GM23338 (cell line): ENCODE measurements at regions not wholly inside any gene's neighbourhood (a gene's known extent, or its start where the extent isn't known, plus 50 kb on each side); places are given as distances from the start of the nearest gene placed in this dataset.
"Not testable (repeated sequence)": the region's sequence is repeated elsewhere in the genome, so short reads cannot be mapped to it uniquely, and the experiment has no call there.

Experiments used
- ATAC-seq: fragments of 200-7000 bp; cut with Tn5 transposase; 3 replicates; pipeline ENCODE4 v1.9.1; 2020
- DNase-seq: peaks from one replicate; pipeline ENCODE4 v3.0.0-alpha.2; 2015; ENCODE audit warnings: low spot score
- H2AFZ ChIP-seq: fragments of 200-600 bp; sonication (generic); 2 replicates; pipeline ENCODE4 v1.8.0; 2016; ENCODE audit warnings: antibody characterized with exemption, mild to moderate bottlenecking, moderate library complexity
- H3F3A ChIP-seq: fragments of 200-600 bp; sonication (generic); replicated peaks from 2 replicates; pipeline ENCODE4 v1.8.0; 2017; ENCODE audit warnings: antibody characterized with exemption, mixed run types, low read depth
- H3K27ac ChIP-seq: fragments of 200-600 bp; sonication (generic); 2 replicates; pipeline ENCODE4 v1.6.1; 2016; ENCODE audit warnings: low read depth
- H3K27me3 ChIP-seq: fragments of 200-600 bp; sonication (generic); 2 replicates; pipeline ENCODE4 v1.8.0; 2016; ENCODE audit warnings: mild to moderate bottlenecking, mixed run types, moderate library complexity; ENCODE audit not compliant: insufficient read depth
- H3K36me3 ChIP-seq: fragments of 200-600 bp; sonication (generic); 2 replicates; pipeline ENCODE4 v1.8.0; 2016; ENCODE audit warnings: mild to moderate bottlenecking; ENCODE audit not compliant: insufficient read depth
- H3K4me1 ChIP-seq: fragments of 200-600 bp; sonication (generic); 2 replicates; pipeline ENCODE4 v1.8.0; 2016; ENCODE audit warnings: mild to moderate bottlenecking, moderate library complexity; ENCODE audit not compliant: insufficient read depth
- H3K4me2 ChIP-seq: fragments of 200-600 bp; sonication (generic); 2 replicates; pipeline ENCODE4 v1.7.1; 2017; ENCODE audit warnings: mixed run types
- H3K4me3 ChIP-seq: fragments of 200-600 bp; sonication (generic); 2 replicates; pipeline ENCODE4 v1.6.1; 2016; ENCODE audit warnings: mixed run types
- H3K79me2 ChIP-seq: fragments of 200-600 bp; sonication (generic); replicated peaks from 2 replicates; pipeline ENCODE4 v1.8.0; 2017; ENCODE audit warnings: mild to moderate bottlenecking; ENCODE audit not compliant: insufficient read depth
- H3K9me2 ChIP-seq: fragments of 200-600 bp; sonication (generic); 2 replicates; pipeline ENCODE4 v1.8.0; 2017; ENCODE audit not compliant: insufficient read depth
- H4K20me1 ChIP-seq: fragments of 200-600 bp; sonication (generic); replicated peaks from 2 replicates; pipeline ENCODE4 v1.8.0; 2017; ENCODE audit warnings: mild to moderate bottlenecking; ENCODE audit not compliant: insufficient read depth
- H3K27ac Mint-ChIP-seq: 2 replicates; pipeline ENCODE4 v1.8.0; 2020; ENCODE audit warnings: inconsistent platforms, mild to moderate bottlenecking, moderate library complexity, mixed read lengths
- H3K27me3 Mint-ChIP-seq: 3 replicates; pipeline ENCODE4 v1.8.0; 2022; ENCODE audit warnings: low read depth, mild to moderate bottlenecking, moderate library complexity, mixed read lengths, inconsistent platforms; ENCODE audit not compliant: insufficient read depth, poor library complexity
- H3K36me3 Mint-ChIP-seq: 3 replicates; pipeline ENCODE4 v1.8.0; 2021; ENCODE audit warnings: low read depth, mild to moderate bottlenecking, inconsistent platforms, moderate library complexity, mixed read lengths
- H3K4me1 Mint-ChIP-seq: 3 replicates; pipeline ENCODE4 v1.8.0; 2020; ENCODE audit warnings: mild to moderate bottlenecking, inconsistent platforms, mixed read lengths
- H3K4me3 Mint-ChIP-seq: 3 replicates; pipeline ENCODE4 v1.8.0; 2021; ENCODE audit warnings: moderate library complexity, mild to moderate bottlenecking, inconsistent platforms, mixed read lengths
- H3K9me3 Mint-ChIP-seq: 3 replicates; pipeline ENCODE4 v1.8.0; 2020; ENCODE audit warnings: moderate library complexity, mild to moderate bottlenecking, inconsistent platforms, mixed read lengths
- EZH2 ChIP-seq: fragments of 200-600 bp; sonication (generic); IDR thresholded peaks from one replicate; pipeline ENCODE4 v1.8.0; 2017; ENCODE audit warnings: antibody characterized with exemption, mild to moderate bottlenecking, low read depth; ENCODE audit not compliant: unreplicated experiment
- EZH2phosphoT487 ChIP-seq: fragments of 200-600 bp; sonication (generic); IDR thresholded peaks from one replicate; pipeline ENCODE4 v1.8.1; 2018; ENCODE audit warnings: antibody characterized with exemption; ENCODE audit not compliant: unreplicated experiment
- POLR2AphosphoS5 ChIP-seq: IDR thresholded peaks from 2 replicates; pipeline ENCODE4 v1.6.1; 2016; ENCODE audit warnings: antibody characterized with exemption, low read depth
- STAT1 ChIP-seq: IDR thresholded peaks from one replicate; pipeline ENCODE4 v1.6.1; 2016; ENCODE audit warnings: antibody characterized with exemption; ENCODE audit not compliant: unreplicated experiment
- ZNF331 ChIP-seq: fragments of 250-450 bp; sonication (Bioruptor Pico); IDR thresholded peaks from 2 replicates; pipeline ENCODE4 v1.5.0; 2020; ENCODE audit warnings: low read depth, mild to moderate bottlenecking, moderate library complexity
- TF ChIP-seq, protein P1 (sequence below): fragments of 250-450 bp; sonication (Bioruptor Pico); IDR thresholded peaks from 2 replicates; pipeline ENCODE4 v1.5.0; 2020; ENCODE audit warnings: mild to moderate bottlenecking, moderate library complexity
- TF ChIP-seq, protein P2 (sequence below), 2 experiments: fragments of 200-600 bp in 1 of 2; sonication (generic) in 1 of 2; conservative IDR thresholded peaks; 2 replicates each; pipeline versions ENCODE4 v1.5.1 to v1.6.1; 2016 to 2017; ENCODE audit warnings: antibody characterized with exemption in 2 of 2, low read depth in 2 of 2, mild to moderate bottlenecking in 2 of 2, moderate library complexity in 1 of 2
- TF ChIP-seq, protein P3 (sequence below): IDR thresholded peaks from one replicate; pipeline ENCODE4 v1.6.1; 2018; ENCODE audit warnings: antibody characterized with exemption; ENCODE audit not compliant: unreplicated experiment
- TF ChIP-seq, protein P4 (sequence below): IDR thresholded peaks from 2 replicates; pipeline ENCODE4 v1.6.1; 2016; ENCODE audit warnings: antibody characterized with exemption

GRCh38 chr20:12759493-12759892, 249.3 kb upstream of the SPTLC3 start:
- H3K4me2 ChIP-seq, result peak overlapping the region; percentile 70
- H3K4me1 ChIP-seq, result peaks cover 59% of the 10 kb centered on the region
- not testable (repeated sequence) for H2AFZ ChIP-seq, H3K27me3 ChIP-seq, H4K20me1 ChIP-seq, ATAC-seq, H3K9me2 ChIP-seq, DNase-seq, H3K9me3 Mint-ChIP-seq
- H3K27ac ChIP-seq, result peak overlapping the region; percentile 100
- H3K4me3 ChIP-seq, result peak overlapping the region; percentile 24; the same call in 1 of the 2 replicates
- peak overlapping the region; percentile 99 for H3K27ac Mint-ChIP-seq
- peaks cover 81% of the 10 kb centered on the region for H3K4me1 Mint-ChIP-seq
- H3K79me2 ChIP-seq, result peaks cover 31% of the 10 kb centered on the region
- peaks cover 37% of the 10 kb centered on the region for H3K36me3 ChIP-seq
- H3F3A ChIP-seq, result peaks cover 38% of the 10 kb centered on the region
- peak overlapping the region; percentile 39; the same call in 2 of the 3 replicates for H3K4me3 Mint-ChIP-seq
- peaks cover 79% of the 10 kb centered on the region for H3K36me3 Mint-ChIP-seq
- H3K27me3 Mint-ChIP-seq, result peaks cover 11% of the 10 kb centered on the region

GRCh38 chr20:12762725-12763124, 246.0 kb upstream of the SPTLC3 start:
- peak; percentile 17; the same call in 2 of the 3 replicates for ATAC-seq
- Histone ChIP-seq H3K79me2 (no peaks in the 10 kb centered on the region), H3F3A (peaks cover 33% of the 10 kb centered on the region), H3K4me2 (0 out of 2 replicates have a peak overlapping the region, but pooled peaks have one; percentile 37), H3K4me3 (no peak overlapping the region), H2AFZ (no peak overlapping the region), H4K20me1 (no peaks in the 10 kb centered on the region), H3K4me1 (peaks cover 59% of the 10 kb centered on the region), H3K9me2 (0 out of 2 replicates have a peak, but pooled peaks cover 1% of the 10 kb centered on the region), H3K36me3 (peaks cover 33% of the 10 kb centered on the region), H3K27me3 (no peaks in the 10 kb centered on the region), H3K27ac (peak overlapping the region; percentile 100)
- peaks cover 8% of the 10 kb centered on the region for H3K27me3 Mint-ChIP-seq
- peak; percentile 25 for DNase-seq
- peaks cover 67% of the 10 kb centered on the region for H3K36me3 Mint-ChIP-seq
- H3K27ac Mint-ChIP-seq, result no peak overlapping the region
- H3K4me1 Mint-ChIP-seq, result peaks cover 62% of the 10 kb centered on the region
- H3K9me3 Mint-ChIP-seq, result no peaks in the 10 kb centered on the region
- no peak overlapping the region for H3K4me3 Mint-ChIP-seq
- TF ChIP-seq POLR2AphosphoS5 (peak; percentile 55; the same call in 1 of the 2 replicates), ZNF331 (CRISPR knock-in tag) (no peak), STAT1 (no peak), EZH2 (no peak), EZH2phosphoT487 (no peak)
- TF ChIP-seq, protein P1, sequence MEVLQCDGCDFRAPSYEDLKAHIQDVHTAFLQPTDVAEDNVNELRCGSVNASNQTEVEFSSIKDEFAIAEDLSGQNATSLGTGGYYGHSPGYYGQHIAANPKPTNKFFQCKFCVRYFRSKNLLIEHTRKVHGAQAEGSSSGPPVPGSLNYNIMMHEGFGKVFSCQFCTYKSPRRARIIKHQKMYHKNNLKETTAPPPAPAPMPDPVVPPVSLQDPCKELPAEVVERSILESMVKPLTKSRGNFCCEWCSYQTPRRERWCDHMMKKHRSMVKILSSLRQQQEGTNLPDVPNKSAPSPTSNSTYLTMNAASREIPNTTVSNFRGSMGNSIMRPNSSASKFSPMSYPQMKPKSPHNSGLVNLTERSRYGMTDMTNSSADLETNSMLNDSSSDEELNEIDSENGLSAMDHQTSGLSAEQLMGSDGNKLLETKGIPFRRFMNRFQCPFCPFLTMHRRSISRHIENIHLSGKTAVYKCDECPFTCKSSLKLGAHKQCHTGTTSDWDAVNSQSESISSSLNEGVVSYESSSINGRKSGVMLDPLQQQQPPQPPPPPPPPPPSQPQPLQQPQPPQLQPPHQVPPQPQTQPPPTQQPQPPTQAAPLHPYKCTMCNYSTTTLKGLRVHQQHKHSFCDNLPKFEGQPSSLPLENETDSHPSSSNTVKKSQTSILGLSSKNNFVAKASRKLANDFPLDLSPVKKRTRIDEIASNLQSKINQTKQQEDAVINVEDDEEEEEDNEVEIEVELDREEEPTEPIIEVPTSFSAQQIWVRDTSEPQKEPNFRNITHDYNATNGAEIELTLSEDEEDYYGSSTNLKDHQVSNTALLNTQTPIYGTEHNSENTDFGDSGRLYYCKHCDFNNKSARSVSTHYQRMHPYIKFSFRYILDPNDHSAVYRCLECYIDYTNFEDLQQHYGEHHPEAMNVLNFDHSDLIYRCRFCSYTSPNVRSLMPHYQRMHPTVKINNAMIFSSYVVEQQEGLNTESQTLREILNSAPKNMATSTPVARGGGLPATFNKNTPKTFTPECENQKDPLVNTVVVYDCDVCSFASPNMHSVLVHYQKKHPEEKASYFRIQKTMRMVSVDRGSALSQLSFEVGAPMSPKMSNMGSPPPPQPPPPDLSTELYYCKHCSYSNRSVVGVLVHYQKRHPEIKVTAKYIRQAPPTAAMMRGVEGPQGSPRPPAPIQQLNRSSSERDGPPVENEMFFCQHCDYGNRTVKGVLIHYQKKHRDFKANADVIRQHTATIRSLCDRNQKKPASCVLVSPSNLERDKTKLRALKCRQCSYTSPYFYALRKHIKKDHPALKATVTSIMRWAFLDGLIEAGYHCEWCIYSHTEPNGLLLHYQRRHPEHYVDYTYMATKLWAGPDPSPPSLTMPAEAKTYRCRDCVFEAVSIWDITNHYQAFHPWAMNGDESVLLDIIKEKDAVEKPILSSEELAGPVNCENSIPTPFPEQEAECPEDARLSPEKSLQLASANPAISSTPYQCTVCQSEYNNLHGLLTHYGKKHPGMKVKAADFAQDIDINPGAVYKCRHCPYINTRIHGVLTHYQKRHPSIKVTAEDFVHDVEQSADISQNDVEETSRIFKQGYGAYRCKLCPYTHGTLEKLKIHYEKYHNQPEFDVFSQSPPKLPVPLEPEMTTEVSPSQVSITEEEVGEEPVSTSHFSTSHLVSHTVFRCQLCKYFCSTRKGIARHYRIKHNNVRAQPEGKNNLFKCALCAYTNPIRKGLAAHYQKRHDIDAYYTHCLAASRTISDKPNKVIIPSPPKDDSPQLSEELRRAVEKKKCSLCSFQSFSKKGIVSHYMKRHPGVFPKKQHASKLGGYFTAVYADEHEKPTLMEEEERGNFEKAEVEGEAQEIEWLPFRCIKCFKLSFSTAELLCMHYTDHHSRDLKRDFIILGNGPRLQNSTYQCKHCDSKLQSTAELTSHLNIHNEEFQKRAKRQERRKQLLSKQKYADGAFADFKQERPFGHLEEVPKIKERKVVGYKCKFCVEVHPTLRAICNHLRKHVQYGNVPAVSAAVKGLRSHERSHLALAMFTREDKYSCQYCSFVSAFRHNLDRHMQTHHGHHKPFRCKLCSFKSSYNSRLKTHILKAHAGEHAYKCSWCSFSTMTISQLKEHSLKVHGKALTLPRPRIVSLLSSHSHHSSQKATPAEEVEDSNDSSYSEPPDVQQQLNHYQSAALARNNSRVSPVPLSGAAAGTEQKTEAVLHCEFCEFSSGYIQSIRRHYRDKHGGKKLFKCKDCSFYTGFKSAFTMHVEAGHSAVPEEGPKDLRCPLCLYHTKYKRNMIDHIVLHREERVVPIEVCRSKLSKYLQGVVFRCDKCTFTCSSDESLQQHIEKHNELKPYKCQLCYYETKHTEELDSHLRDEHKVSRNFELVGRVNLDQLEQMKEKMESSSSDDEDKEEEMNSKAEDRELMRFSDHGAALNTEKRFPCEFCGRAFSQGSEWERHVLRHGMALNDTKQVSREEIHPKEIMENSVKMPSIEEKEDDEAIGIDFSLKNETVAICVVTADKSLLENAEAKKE (CRISPR knock-in tag), result no peak
- TF ChIP-seq, protein P2, sequence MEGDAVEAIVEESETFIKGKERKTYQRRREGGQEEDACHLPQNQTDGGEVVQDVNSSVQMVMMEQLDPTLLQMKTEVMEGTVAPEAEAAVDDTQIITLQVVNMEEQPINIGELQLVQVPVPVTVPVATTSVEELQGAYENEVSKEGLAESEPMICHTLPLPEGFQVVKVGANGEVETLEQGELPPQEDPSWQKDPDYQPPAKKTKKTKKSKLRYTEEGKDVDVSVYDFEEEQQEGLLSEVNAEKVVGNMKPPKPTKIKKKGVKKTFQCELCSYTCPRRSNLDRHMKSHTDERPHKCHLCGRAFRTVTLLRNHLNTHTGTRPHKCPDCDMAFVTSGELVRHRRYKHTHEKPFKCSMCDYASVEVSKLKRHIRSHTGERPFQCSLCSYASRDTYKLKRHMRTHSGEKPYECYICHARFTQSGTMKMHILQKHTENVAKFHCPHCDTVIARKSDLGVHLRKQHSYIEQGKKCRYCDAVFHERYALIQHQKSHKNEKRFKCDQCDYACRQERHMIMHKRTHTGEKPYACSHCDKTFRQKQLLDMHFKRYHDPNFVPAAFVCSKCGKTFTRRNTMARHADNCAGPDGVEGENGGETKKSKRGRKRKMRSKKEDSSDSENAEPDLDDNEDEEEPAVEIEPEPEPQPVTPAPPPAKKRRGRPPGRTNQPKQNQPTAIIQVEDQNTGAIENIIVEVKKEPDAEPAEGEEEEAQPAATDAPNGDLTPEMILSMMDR (conservative IDR thresholded peaks at IDR 0.05; ENCODE audit: low read depth in 2 of 2), result no peak
- TF ChIP-seq, protein P3, sequence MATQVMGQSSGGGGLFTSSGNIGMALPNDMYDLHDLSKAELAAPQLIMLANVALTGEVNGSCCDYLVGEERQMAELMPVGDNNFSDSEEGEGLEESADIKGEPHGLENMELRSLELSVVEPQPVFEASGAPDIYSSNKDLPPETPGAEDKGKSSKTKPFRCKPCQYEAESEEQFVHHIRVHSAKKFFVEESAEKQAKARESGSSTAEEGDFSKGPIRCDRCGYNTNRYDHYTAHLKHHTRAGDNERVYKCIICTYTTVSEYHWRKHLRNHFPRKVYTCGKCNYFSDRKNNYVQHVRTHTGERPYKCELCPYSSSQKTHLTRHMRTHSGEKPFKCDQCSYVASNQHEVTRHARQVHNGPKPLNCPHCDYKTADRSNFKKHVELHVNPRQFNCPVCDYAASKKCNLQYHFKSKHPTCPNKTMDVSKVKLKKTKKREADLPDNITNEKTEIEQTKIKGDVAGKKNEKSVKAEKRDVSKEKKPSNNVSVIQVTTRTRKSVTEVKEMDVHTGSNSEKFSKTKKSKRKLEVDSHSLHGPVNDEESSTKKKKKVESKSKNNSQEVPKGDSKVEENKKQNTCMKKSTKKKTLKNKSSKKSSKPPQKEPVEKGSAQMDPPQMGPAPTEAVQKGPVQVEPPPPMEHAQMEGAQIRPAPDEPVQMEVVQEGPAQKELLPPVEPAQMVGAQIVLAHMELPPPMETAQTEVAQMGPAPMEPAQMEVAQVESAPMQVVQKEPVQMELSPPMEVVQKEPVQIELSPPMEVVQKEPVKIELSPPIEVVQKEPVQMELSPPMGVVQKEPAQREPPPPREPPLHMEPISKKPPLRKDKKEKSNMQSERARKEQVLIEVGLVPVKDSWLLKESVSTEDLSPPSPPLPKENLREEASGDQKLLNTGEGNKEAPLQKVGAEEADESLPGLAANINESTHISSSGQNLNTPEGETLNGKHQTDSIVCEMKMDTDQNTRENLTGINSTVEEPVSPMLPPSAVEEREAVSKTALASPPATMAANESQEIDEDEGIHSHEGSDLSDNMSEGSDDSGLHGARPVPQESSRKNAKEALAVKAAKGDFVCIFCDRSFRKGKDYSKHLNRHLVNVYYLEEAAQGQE, result no peak
- TF ChIP-seq, protein P4, sequence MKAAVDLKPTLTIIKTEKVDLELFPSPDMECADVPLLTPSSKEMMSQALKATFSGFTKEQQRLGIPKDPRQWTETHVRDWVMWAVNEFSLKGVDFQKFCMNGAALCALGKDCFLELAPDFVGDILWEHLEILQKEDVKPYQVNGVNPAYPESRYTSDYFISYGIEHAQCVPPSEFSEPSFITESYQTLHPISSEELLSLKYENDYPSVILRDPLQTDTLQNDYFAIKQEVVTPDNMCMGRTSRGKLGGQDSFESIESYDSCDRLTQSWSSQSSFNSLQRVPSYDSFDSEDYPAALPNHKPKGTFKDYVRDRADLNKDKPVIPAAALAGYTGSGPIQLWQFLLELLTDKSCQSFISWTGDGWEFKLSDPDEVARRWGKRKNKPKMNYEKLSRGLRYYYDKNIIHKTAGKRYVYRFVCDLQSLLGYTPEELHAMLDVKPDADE, result no peak
